ENCODE measurements at regions not wholly inside any gene's neighbourhood (a gene's known extent, or its start where the extent isn't known, plus 50 kb on each side); places are given as distances from the start of the nearest gene placed in this dataset.

GRCh38 chr15:95111969-95112368 lies 880.6 kb downstream of the MCTP2 start:
- no peak overlapping the region for H3K4me3 ChIP-seq (ENCODE audit: low read depth, low read length)
- TF ChIP-seq, protein P1, sequence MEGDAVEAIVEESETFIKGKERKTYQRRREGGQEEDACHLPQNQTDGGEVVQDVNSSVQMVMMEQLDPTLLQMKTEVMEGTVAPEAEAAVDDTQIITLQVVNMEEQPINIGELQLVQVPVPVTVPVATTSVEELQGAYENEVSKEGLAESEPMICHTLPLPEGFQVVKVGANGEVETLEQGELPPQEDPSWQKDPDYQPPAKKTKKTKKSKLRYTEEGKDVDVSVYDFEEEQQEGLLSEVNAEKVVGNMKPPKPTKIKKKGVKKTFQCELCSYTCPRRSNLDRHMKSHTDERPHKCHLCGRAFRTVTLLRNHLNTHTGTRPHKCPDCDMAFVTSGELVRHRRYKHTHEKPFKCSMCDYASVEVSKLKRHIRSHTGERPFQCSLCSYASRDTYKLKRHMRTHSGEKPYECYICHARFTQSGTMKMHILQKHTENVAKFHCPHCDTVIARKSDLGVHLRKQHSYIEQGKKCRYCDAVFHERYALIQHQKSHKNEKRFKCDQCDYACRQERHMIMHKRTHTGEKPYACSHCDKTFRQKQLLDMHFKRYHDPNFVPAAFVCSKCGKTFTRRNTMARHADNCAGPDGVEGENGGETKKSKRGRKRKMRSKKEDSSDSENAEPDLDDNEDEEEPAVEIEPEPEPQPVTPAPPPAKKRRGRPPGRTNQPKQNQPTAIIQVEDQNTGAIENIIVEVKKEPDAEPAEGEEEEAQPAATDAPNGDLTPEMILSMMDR (IDR thresholded peaks at IDR 0.05; ENCODE audit: low read depth, low read length) = no peak

GRCh38 chr15:95113041-95113440 lies 881.7 kb downstream of the MCTP2 start:
- no peak overlapping the region for H3K4me3 ChIP-seq (ENCODE audit: low read depth, low read length)
- TF ChIP-seq, protein P1 (IDR thresholded peaks at IDR 0.05; ENCODE audit: low read depth, low read length) = no peak

GRCh38 chr15:95119041-95119610 lies 887.8 kb downstream of the MCTP2 start:
- no peak overlapping the region for H3K4me3 ChIP-seq (ENCODE audit: low read depth, low read length)
- TF ChIP-seq, protein P1 (IDR thresholded peaks at IDR 0.05; ENCODE audit: low read depth, low read length) = no peak

DNA sequence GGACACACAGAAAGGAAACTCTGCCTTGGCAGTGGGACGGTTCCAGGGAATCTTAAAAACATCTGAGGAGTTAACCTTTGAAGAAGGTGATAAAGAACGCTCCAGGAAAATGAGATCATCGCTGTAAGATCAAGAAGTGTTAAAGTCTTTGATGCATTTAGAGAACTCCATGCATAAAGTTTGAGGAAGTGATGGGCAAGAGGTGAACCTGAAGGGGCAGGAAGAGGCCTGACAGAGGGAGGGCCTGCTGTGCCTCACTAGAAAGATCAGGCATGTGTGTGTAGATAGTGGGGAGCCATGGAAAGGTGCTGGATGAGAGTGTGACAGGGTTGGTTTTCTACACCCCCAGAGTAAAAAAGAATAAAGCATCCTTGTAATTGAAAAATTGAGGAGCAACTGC lies 889.2 kb downstream of the MCTP2 start:
- TF ChIP-seq, protein P1 (IDR thresholded peaks at IDR 0.05; ENCODE audit: low read depth, low read length) = no peak
- H3K4me3 ChIP-seq (ENCODE audit: low read depth, low read length) = no peak overlapping the region

- H3K4me3 ChIP-seq (ENCODE audit: low read depth, low read length) = no peak overlapping the region
- TF ChIP-seq, protein P1 (IDR thresholded peaks at IDR 0.05; ENCODE audit: low read depth, low read length) = no peak
Measured at GRCh38 chr15:95121191-95121590, 889.8 kb downstream of the MCTP2 start.

- TF ChIP-seq, protein P1 (IDR thresholded peaks at IDR 0.05; ENCODE audit: low read depth, low read length) = no peak
- no peak overlapping the region for H3K4me3 ChIP-seq (ENCODE audit: low read depth, low read length)
Measured at GRCh38 chr15:95125803-95126202, 894.4 kb downstream of the MCTP2 start.

GRCh38 chr15:95127356-95127755 lies 896.0 kb downstream of the MCTP2 start:
- TF ChIP-seq, protein P1 (IDR thresholded peaks at IDR 0.05; ENCODE audit: low read depth, low read length) = no peak
- H3K4me3 ChIP-seq (ENCODE audit: low read depth, low read length) = no peak overlapping the region
